Stimulated activated CD8-positive, alpha-beta memory T cell treated with anti-CD3 and anti-CD28 coated beads, Interleukin-7, amount 100 ng/mL, for 4 hours (primary cell): ENCODE measurements at regions not wholly inside any gene's neighbourhood (a gene's known extent, or its start where the extent isn't known, plus 50 kb on each side); places are given as distances from the start of the nearest gene placed in this dataset.
"Not testable (repeated sequence)": the region's sequence is repeated elsewhere in the genome, so short reads cannot be mapped to it uniquely, and the experiment has no call there.

ENCODE experiments used
- DNase-seq, 2 donors: peaks; one replicate each; pipeline ENCODE4 v3.0.0-alpha.2; 2020; ENCODE audit warnings: low read depth in 2 of 2

DNA sequence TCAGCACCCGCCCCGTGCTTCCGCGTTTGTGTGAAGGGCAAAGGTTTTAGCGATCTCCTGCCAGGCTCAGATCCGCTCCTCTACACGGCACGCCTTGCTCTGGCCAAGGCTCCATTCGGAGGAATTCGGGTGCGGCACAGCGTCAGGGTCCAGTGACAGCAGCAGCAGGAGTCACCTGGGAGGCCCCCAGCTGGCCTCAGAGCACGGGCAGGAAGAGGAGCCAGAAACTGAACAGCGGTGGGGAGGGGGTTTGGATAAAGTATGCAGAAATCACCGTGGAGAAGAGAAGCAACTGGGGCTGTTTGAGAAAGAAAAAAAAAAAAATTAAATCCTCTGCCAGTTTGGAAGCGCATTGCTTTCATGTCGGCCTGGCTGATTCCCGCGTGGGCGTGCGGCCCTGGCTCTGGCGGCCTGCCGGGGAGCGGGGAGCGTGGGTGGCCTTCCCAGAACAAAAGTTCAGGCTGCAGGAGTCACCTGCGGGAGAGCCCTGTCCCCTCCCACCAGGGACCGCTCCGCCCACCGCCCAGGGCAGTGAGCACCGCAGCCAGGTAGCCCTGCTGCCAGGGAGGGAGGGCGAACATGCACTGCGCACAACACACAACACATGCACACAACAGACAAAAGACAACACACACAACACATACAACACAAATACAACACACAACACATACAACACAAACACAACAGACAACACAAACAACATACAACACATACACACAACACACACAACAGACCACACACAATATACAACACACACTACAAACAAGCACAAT, 107.6 kb downstream of the ETS2 start:
- DNase-seq = no peak

DNA sequence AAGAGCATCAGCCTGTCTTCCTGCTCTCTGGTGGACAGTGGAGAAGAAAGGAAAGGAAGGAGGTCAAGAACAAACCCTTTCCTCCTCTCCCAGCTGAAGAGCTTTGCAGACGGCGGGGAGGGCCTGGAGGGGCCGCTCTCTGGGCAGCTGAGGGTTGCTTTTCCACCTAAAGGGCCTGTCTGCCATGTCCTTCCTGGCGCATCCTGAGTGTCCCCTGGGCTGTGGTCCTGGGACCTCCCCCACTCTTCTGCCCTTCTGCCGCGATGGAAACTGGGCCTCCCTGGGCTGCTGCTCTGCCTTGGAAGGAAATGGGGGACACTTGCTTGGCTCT, 107.0 kb downstream of the ETS2 start:
- no peak for DNase-seq

DNA sequence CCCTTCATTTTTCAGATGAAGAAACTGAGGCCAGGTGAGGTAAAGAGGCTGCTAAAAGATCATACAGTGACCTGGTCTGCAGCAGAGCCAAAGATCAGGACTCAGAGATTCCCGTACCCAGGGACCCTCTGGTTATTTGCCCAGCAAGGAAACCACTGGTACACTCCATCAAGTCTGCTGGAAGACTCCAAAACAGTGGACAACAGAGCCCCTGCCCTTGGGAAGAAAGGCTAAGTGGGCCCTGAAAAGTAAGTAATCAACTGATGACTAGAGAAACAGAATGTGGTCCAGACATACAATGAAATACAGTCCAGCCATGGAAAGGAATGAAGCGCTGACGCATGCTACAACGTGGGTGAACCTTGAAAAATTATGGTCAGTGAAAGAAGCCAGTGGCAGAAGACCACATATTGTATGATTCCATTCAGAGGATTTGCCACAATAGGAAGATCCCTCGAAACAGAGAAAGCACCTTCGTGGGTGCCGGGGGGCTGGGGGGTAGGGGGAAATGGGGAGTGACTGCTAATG, 106.4 kb downstream of the ETS2 start:
- no peak for DNase-seq

GRCh38 chr21:38911484-38912101, 105.9 kb downstream of the ETS2 start:
- no peak for DNase-seq

- DNase-seq = no peak
Observed at GRCh38 chr21:38910390-38911067, 104.8 kb downstream of the ETS2 start.

GRCh38 chr21:38909929-38910328, 104.2 kb downstream of the ETS2 start:
- no peak for DNase-seq

- DNase-seq = no peak
Observed at GRCh38 chr21:38909109-38909508, 103.4 kb downstream of the ETS2 start.

- DNase-seq = no peak
Observed at GRCh38 chr21:38908537-38908936, 102.8 kb downstream of the ETS2 start.

DNA sequence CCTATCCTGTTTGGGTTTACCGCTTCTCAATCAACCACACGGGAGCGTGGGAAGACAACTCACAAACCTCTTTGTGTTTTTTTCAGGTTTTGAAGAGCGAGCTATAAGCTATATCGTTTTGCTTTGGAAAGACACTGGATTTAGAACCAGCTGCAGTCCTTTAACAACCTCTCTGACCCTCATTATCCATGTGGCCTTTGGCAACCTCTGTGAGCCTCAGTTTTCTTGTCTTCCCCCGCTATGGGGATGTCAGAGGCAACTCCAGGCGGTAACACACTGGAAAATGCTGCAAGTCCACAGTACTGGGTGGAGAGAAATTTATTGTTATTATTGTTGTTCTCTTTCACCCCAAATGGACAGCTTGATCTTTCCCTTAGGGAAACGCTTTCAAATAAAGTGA, 100.0 kb downstream of the ETS2 start:
- no peak for DNase-seq

GRCh38 chr21:38905328-38905727, 99.6 kb downstream of the ETS2 start:
- no peak for DNase-seq

GRCh38 chr21:38903690-38904139, 98.0 kb downstream of the ETS2 start:
- no peak for DNase-seq

DNA sequence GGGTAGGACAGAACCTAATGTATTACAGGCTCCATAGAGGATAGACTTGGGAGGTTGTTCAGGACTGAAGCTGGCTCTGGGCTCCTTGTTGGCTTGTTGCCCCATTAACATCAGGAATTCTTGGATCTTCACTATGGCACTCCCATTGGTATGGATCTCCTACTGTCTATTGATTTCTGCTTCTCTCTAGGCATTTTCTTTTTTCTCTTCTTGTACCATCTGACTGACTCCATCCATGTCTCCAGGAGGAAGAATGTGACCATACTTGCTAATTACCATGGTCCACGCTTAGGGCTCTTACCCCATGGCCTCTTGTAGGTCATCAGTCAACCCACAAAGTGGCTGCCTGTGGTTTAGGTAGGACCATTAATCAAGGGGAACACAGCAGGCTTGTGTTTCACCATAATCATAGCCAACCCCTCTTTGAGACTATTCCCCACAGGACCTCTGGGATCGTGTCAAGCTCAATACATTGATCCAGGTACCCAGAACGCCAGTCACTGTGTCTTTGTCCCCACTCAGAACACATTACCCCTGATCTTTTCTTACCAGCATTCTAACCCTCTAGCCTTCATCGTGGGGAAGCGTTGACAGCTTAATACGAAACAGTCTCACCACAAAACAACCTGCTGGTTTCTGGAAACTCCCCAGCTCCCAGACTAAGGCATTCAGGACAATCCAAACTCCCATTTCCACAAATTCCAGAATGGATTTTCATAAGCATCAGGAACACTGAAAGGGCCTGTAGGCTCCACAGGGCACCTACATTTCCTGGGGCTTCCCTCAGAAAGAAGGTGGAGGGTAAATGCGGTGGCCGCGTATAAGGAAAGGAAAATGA, 97.1 kb downstream of the ETS2 start:
- DNase-seq = no peak

DNA sequence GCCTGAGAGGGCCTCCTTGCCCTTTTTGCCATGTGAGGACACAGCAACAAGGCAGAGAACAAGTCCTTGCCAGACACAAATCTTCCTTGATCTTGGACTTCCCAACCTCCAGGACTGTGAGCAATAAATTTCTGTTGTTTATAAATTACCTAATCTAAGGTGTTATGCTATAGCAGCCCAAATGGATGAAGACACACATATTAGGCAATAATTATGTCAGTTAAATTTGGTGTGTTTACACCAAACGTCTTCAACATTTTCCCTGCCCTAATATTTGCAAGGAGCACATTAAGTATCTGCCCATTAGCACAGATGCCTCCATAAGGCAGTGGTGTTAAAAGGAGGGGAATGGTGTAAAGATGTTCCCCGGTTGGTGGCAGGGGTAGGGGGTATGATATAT, 94.8 kb downstream of the ETS2 start:
- no peak for DNase-seq

DNA sequence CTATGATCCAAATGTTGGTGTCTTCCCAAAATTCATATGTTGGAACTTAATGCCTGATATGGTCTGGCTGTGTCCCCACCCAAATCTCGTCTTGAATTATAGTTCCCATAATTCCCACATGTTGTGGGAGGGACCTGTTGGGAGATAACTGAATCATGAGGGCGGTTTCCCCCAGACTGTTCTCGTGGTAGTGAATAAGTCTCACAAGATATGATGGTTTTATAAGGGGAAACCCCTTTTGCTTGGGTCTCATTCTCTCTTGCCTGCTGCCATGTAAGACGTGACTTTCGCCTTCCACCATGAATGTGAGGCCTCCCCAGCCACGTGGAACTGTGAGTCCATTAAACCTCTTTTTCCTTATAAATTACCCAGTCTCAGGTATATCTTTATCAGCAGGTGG, 94.3 kb downstream of the ETS2 start:
- not testable (repeated sequence) for DNase-seq

GRCh38 chr21:38899277-38899947, 93.7 kb downstream of the ETS2 start:
- no peak for DNase-seq

GRCh38 chr21:38898422-38899096, 92.8 kb downstream of the ETS2 start:
- no peak for DNase-seq

GRCh38 chr21:38897532-38898421, 92.0 kb downstream of the ETS2 start:
- no peak for DNase-seq

- no peak for DNase-seq
Observed at GRCh38 chr21:38894899-38895298, 89.2 kb downstream of the ETS2 start.

DNA sequence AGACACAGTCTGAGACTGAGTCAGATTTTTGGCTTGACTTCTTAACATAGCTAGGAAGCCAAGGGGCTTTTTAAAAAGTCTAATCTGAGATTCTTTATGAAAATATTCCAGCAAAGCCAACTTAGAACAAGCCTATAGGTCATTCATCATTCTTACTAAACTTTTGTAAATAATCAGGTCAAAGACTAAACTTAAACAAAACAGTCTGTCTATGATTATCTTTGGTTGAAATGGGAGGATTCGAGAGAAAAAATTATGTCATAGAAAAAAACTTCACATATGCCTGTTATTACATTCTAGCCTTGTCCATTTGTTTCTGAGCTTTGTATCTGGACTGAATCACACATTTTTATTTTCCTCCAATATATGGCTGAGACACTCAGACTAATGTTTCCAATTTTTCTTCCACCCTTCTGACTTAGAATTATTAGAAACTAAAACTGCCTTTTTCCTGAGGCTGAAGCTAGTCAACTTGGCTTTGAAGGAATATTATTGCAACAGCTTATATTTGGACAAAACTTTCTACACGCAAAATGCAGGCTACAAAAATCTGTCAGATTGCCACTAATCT, 83.3 kb downstream of the ETS2 start:
- DNase-seq = no peak
